SJSA1 (cell line): ENCODE measurements at regions not wholly inside any gene's neighbourhood (a gene's known extent, or its start where the extent isn't known, plus 50 kb on each side); places are given as distances from the start of the nearest gene placed in this dataset.

Experiments
- DNase-seq, 2 experiments: peaks; one replicate each; pipeline ENCODE4 v3.0.0-alpha.2; 2015 to 2020; ENCODE audit warnings: low spot score in 2 of 2, low read depth in 1 of 2
- H3K27ac ChIP-seq: fragments of 250-450 bp; sonication (Bioruptor Pico); 2 replicates; pipeline ENCODE4 v1.5.1; 2020; ENCODE audit warnings: mild to moderate bottlenecking, moderate library complexity
- H3K27me3 ChIP-seq: fragments of 250-450 bp; sonication (Bioruptor Pico); replicated peaks from 2 replicates; pipeline ENCODE4 v1.5.1; 2020; ENCODE audit warnings: mild to moderate bottlenecking, moderate library complexity
- H3K36me3 ChIP-seq: fragments of 250-450 bp; sonication (Bioruptor Pico); 2 replicates; pipeline ENCODE4 v1.5.1; 2020; ENCODE audit warnings: mild to moderate bottlenecking
- H3K4me1 ChIP-seq: fragments of 250-450 bp; sonication (Bioruptor Pico); replicated peaks from 2 replicates; pipeline ENCODE4 v1.6.1; 2021; ENCODE audit warnings: mild to moderate bottlenecking
- H3K4me3 ChIP-seq: fragments of 250-450 bp; sonication (Bioruptor Pico); 2 replicates; pipeline ENCODE4 v1.5.1; 2020; ENCODE audit warnings: mild to moderate bottlenecking
- H3K9me3 ChIP-seq: fragments of 250-450 bp; sonication (Bioruptor Pico); replicated peaks from 2 replicates; pipeline ENCODE4 v1.5.1; 2020; ENCODE audit warnings: mild to moderate bottlenecking

DNA sequence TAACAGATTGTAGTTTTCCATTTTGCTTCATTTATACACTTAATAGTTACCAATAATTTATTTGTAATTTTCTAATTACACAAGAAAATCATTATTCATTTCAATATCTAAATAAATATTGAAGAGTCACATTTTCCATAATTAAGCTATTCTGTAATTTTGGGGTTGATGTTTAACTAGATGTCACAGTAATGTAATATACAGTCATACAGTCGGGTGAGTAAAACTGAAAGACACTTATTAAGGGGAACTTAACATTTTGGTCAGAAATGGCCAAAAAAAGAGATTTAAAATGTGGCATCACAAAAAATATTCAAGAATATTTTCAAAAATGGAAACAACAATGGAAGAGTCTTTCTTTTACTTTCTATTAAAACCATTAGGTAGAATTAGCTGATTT is 1080.3 kb downstream of the ARAP2 start:
- no peaks in the 10 kb centered on the region for H3K27me3 ChIP-seq

DNA sequence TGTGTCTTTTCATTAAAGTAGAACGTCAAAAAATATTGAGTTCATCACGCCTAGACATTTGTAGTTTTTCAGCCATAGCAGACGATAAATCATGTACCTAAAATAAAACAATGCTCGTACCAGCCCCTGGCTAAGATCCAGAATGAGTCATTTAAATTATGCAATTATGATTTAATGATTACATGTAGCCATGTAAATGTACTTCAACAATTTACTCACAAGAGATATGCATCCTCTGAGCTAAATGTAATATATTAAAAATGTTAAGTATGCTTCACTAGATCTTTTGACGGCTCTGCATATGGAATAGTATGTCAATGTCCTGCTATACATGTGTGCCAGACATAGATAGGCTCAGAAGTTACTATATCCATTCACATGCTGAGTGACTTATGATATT is 1077.8 kb downstream of the ARAP2 start:
- no peaks in the 10 kb centered on the region for H3K36me3 ChIP-seq
- no peak for DNase-seq
- H3K9me3 ChIP-seq: no peaks in the 10 kb centered on the region
- H3K27me3 ChIP-seq: no peaks in the 10 kb centered on the region
- no peak overlapping the region for H3K27ac ChIP-seq
- H3K4me1 ChIP-seq: no peaks in the 10 kb centered on the region
- H3K4me3 ChIP-seq: no peak overlapping the region

More for the DNA sequence above, 1080.3 kb downstream of the ARAP2 start:
- no peak for DNase-seq
- Histone ChIP-seq H3K4me3 (no peak overlapping the region), H3K36me3 (no peaks in the 10 kb centered on the region), H3K27ac (no peak overlapping the region), H3K9me3 (no peaks in the 10 kb centered on the region), H3K4me1 (no peaks in the 10 kb centered on the region)

DNA sequence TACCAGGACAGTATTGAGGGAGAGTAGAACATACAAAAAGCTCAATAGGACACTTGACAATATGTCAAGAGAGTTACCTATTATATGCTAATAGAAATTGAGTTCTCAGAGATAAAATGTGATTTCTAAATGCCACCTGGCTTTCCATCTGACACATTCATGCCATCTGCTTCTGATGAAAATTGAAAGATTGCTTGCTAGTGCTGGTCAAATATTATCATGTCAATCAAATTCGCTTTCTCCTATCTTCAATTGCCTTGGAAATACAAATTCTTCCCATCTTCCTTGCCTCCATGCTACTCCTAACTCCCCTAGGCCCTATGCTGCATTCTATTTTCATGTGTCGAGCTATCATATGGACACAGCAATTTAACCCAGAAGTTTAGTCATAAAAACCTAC is 1076.9 kb downstream of the ARAP2 start:
- Histone ChIP-seq H3K27ac (no peak overlapping the region), H3K27me3 (no peaks in the 10 kb centered on the region), H3K36me3 (no peaks in the 10 kb centered on the region), H3K9me3 (no peaks in the 10 kb centered on the region), H3K4me3 (no peak overlapping the region), H3K4me1 (no peaks in the 10 kb centered on the region)
- DNase-seq: no peak

DNA sequence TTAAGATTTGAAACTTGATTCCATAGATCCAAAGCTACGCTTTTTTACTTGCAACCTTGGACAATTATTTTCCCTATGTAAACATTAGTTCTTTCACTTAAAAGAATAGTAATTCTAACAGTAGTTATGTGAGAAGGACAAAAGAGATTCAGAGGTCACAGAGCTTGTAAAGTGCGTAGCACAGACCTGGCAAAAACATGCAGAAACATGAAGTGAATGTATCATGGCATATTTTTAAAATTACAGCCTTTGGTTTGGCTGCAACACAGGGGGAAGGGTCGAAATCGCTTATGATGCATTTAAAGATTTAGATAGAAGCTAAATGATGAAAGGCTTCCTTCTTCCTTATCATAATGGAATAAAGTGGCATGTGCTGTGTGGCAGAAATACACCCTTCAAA is 1068.8 kb downstream of the ARAP2 start:
- Histone ChIP-seq H3K9me3 (no peaks in the 10 kb centered on the region), H3K4me1 (no peaks in the 10 kb centered on the region), H3K27me3 (no peaks in the 10 kb centered on the region), H3K4me3 (no peak overlapping the region), H3K36me3 (no peaks in the 10 kb centered on the region), H3K27ac (no peak overlapping the region)
- DNase-seq: no peak

- Histone ChIP-seq H3K27ac (no peak overlapping the region), H3K4me3 (no peak overlapping the region), H3K27me3 (no peaks in the 10 kb centered on the region), H3K4me1 (no peaks in the 10 kb centered on the region), H3K36me3 (no peaks in the 10 kb centered on the region), H3K9me3 (no peaks in the 10 kb centered on the region)
- no peak for DNase-seq
Measured at GRCh38 chr4:35175894-35176293, 1068.4 kb downstream of the ARAP2 start.

DNA sequence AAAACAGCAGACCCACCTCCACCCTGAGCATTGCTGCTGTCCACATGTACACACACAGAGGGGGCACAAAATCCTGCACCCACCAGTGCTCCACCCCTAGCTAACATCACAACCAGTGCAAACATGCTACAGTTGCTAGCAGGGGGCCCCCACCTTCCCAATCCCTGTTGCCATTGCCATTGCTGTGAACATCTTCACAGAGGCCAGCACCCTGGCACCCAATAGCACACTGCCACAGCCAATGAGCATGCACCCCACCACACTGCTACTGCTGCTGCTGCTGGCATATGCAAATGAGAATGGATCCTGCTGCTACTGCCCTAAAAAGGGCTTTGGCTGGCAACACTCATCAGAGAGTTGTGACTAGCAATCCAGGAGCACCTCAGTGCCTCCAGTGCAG is 1061.9 kb downstream of the ARAP2 start:
- Histone ChIP-seq H3K36me3 (no peaks in the 10 kb centered on the region), H3K4me3 (no peak overlapping the region), H3K27ac (no peak overlapping the region), H3K9me3 (no peaks in the 10 kb centered on the region), H3K4me1 (no peaks in the 10 kb centered on the region), H3K27me3 (no peaks in the 10 kb centered on the region)
- no peak for DNase-seq

DNA sequence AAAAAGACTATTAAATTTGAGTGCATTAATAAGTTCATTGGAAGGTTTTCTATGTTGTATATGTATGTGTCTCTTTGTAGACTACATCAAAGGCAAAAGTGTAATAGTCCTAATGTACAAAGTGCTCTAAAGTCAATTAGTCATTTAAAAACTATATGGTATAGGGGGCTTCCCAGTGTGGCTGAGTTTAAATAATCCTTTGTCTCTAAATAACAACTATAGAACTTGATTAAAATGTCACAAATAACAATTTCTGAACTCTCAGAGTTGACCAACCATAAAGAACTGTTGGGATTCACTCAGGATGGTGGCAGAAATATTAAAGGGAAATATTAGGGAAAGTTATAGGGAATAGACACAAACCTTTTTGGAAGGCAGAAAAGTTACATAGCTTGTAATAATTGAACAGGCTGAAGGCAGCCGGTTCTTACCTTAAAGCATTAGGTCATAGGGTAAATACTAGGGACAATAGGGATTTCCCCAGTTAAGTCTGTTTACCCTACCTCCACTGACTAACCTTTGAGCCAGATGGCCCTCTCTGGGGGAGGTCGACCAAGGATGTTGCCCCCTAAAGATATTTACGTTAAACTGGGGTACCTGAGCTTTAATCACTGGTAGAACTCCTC is 1054.2 kb downstream of the ARAP2 start:
- Histone ChIP-seq H3K27ac (no peak overlapping the region), H3K27me3 (no peaks in the 10 kb centered on the region), H3K4me1 (no peaks in the 10 kb centered on the region), H3K36me3 (no peaks in the 10 kb centered on the region), H3K9me3 (no peaks in the 10 kb centered on the region), H3K4me3 (no peak overlapping the region)
- no peak for DNase-seq

GRCh38 chr4:35201403-35201802 is 1042.9 kb downstream of the ARAP2 start:
- H3K27me3 ChIP-seq: no peaks in the 10 kb centered on the region
- no peak for DNase-seq
- H3K4me3 ChIP-seq: no peak overlapping the region
- H3K27ac ChIP-seq: no peak overlapping the region
- H3K36me3 ChIP-seq: no peaks in the 10 kb centered on the region
- H3K4me1 ChIP-seq: no peaks in the 10 kb centered on the region
- H3K9me3 ChIP-seq: no peaks in the 10 kb centered on the region

GRCh38 chr4:35216636-35217035 is 1027.7 kb downstream of the ARAP2 start:
- DNase-seq: no peak
- H3K27ac ChIP-seq: no peak overlapping the region
- H3K4me1 ChIP-seq: no peaks in the 10 kb centered on the region

GRCh38 chr4:35217331-35217730 is 1027.0 kb downstream of the ARAP2 start:
- H3K27ac ChIP-seq: no peak overlapping the region
- H3K27me3 ChIP-seq: no peaks in the 10 kb centered on the region
- H3K4me1 ChIP-seq: no peaks in the 10 kb centered on the region
- H3K4me3 ChIP-seq: no peak overlapping the region
- DNase-seq: no peak
- no peaks in the 10 kb centered on the region for H3K36me3 ChIP-seq
- H3K9me3 ChIP-seq: no peaks in the 10 kb centered on the region

More at GRCh38 chr4:35216636-35217035, 1027.7 kb downstream of the ARAP2 start:
- Histone ChIP-seq H3K27me3 (no peaks in the 10 kb centered on the region), H3K36me3 (no peaks in the 10 kb centered on the region), H3K4me3 (no peak overlapping the region), H3K9me3 (no peaks in the 10 kb centered on the region)

DNA sequence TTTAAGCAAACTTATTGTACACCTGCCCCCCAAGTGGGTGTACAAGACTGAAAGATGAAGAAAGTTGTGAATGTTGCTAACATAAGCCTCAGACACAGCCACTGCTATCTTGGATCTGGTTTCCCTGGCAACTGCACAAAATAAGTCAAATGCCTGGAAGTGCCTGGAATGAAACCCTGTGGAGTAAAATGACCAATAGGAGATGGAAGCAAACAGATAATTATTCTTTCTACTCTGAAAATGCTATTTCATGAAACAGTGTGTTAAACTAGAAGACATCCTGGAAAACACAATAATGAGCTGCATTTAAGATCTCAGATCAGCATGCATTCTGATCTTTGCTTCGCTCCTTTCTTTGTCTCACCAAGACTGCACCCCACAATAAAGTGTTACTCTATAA is 1016.0 kb downstream of the ARAP2 start:
- Histone ChIP-seq H3K9me3 (no peaks in the 10 kb centered on the region), H3K27me3 (no peaks in the 10 kb centered on the region), H3K27ac (no peak overlapping the region), H3K4me3 (no peak overlapping the region), H3K36me3 (no peaks in the 10 kb centered on the region), H3K4me1 (no peaks in the 10 kb centered on the region)
- DNase-seq: no peak

DNA sequence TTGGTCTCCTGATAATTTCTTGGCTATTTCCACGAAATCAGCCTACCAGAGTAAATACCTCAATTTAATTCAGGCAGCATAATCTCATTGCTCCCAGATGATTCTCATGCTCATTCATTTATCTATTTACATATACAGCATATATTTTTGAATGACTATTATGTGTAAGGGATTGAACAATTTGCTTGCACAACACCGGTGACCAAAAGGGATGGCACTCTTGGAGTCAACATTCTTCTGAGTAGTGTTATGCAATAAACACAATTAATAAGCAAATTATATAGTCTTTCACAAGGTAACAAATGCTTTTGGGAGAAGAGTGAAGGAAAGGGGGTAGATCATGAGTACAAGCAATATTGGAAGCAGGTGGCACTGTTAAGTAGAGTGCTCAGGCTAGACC is 1015.3 kb downstream of the ARAP2 start:
- Histone ChIP-seq H3K4me1 (no peaks in the 10 kb centered on the region), H3K27ac (no peak overlapping the region), H3K9me3 (no peaks in the 10 kb centered on the region), H3K36me3 (no peaks in the 10 kb centered on the region), H3K27me3 (no peaks in the 10 kb centered on the region), H3K4me3 (no peak overlapping the region)
- DNase-seq: no peak

- Histone ChIP-seq H3K4me3 (no peak overlapping the region), H3K9me3 (no peaks in the 10 kb centered on the region), H3K27ac (no peak overlapping the region), H3K27me3 (no peaks in the 10 kb centered on the region), H3K4me1 (no peaks in the 10 kb centered on the region), H3K36me3 (no peaks in the 10 kb centered on the region)
- no peak for DNase-seq
Measured at GRCh38 chr4:35237924-35238323, 1006.4 kb downstream of the ARAP2 start.

- Histone ChIP-seq H3K27ac (no peak overlapping the region), H3K9me3 (no peaks in the 10 kb centered on the region), H3K27me3 (no peaks in the 10 kb centered on the region), H3K4me1 (no peaks in the 10 kb centered on the region), H3K4me3 (no peak overlapping the region), H3K36me3 (no peaks in the 10 kb centered on the region)
- DNase-seq: no peak
Measured at GRCh38 chr4:35238793-35239192, 1005.5 kb downstream of the ARAP2 start.

DNA sequence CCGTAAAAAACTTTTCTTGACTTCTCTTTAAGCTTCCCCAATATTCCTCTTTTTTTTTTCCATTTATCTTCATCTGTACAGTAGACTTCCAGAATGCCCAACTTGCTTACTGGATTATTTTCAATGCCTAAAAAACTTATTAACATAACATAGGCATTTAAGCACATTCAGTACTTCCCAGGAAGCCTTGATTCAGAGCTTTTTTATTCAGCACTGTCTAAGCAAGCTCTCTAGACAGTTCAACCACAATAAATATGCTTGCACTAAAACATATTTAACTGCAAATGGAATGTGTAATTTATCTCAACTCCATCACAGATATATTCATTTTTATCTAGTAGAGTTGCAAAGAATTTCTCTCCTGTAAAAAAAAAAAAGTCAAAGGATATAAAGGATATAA is 997.8 kb downstream of the ARAP2 start:
- H3K27me3 ChIP-seq: no peaks in the 10 kb centered on the region
- H3K27ac ChIP-seq: no peak overlapping the region
- no peaks in the 10 kb centered on the region for H3K36me3 ChIP-seq
- no peak overlapping the region for H3K4me3 ChIP-seq
- no peaks in the 10 kb centered on the region for H3K4me1 ChIP-seq
- no peak for DNase-seq
- H3K9me3 ChIP-seq: no peaks in the 10 kb centered on the region
